ENCODE measurements at regions not wholly inside any gene's neighbourhood (a gene's known extent, or its start where the extent isn't known, plus 50 kb on each side); places are given as distances from the start of the nearest gene placed in this dataset.

DNA sequence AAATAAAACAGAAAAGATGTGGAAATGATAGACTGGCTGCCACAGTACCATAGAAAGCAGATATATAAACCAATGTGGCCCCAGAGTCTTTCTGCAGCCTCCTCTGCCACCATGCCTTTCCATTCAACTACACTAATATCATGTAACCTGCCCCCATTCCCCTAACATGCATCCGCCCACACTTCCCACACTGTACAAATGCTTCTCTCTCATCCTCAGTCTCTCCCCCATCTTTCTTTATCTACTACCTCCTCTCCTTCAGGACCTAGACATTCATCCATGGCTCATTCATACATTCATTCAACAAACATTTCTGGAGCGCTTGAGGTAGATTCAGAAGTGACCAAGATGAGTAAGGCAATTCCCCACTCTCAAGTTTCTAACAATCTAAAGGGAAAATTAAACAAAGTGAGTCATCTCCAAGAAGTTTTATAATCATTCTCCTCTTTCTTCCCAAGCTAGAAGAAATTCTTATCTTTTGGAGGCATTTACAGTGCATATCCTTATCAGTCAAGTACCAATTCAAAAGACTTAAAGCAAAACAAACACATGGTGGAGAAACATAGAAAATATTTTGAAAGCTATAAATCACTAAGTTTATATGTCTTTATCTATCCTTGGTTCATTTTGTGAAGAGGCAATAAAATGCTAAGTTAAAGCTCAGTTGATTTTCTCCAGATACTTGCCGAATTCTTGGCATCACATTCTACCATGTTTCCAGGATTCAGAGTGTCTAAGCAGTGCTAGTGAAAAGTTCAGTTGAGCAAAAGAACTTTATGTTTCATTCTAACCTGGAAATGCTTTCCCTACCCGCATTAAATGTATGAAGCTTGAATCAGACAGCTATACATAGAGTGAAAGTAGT, 70.5 kb upstream of the FRMD6 start:
- H3K4me3 ChIP-seq (ENCODE audit: low read depth, low read length), result no peak overlapping the region
- H3K27me3 ChIP-seq, result no peaks in the 10 kb centered on the region
- no peak for DNase-seq
- H3K4me1 ChIP-seq, result no peaks in the 10 kb centered on the region
- TF ChIP-seq, protein P1, sequence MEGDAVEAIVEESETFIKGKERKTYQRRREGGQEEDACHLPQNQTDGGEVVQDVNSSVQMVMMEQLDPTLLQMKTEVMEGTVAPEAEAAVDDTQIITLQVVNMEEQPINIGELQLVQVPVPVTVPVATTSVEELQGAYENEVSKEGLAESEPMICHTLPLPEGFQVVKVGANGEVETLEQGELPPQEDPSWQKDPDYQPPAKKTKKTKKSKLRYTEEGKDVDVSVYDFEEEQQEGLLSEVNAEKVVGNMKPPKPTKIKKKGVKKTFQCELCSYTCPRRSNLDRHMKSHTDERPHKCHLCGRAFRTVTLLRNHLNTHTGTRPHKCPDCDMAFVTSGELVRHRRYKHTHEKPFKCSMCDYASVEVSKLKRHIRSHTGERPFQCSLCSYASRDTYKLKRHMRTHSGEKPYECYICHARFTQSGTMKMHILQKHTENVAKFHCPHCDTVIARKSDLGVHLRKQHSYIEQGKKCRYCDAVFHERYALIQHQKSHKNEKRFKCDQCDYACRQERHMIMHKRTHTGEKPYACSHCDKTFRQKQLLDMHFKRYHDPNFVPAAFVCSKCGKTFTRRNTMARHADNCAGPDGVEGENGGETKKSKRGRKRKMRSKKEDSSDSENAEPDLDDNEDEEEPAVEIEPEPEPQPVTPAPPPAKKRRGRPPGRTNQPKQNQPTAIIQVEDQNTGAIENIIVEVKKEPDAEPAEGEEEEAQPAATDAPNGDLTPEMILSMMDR (IDR thresholded peaks at IDR 0.05; ENCODE audit: low read depth, low read length), result no peak
- no peaks in the 10 kb centered on the region for H3K9me3 ChIP-seq
- H3K36me3 ChIP-seq, result no peaks in the 10 kb centered on the region

- TF ChIP-seq, protein P1 (IDR thresholded peaks at IDR 0.05; ENCODE audit: low read depth, low read length), result no peak
- Histone ChIP-seq H3K36me3 (no peaks in the 10 kb centered on the region), H3K4me1 (no peaks in the 10 kb centered on the region), H3K9me3 (no peaks in the 10 kb centered on the region), H3K4me3 (ENCODE audit: low read depth, low read length) (no peak overlapping the region), H3K27me3 (no peaks in the 10 kb centered on the region)
- DNase-seq, result no peak
These were observed 69.3 kb upstream of the FRMD6 start for GRCh38 chr14:51582437-51582836.

GRCh38 chr14:51585055-51585454, 66.7 kb upstream of the FRMD6 start:
- Histone ChIP-seq H3K27me3 (no peaks in the 10 kb centered on the region), H3K4me1 (no peaks in the 10 kb centered on the region), H3K4me3 (ENCODE audit: low read depth, low read length) (no peak overlapping the region), H3K9me3 (no peaks in the 10 kb centered on the region), H3K36me3 (no peaks in the 10 kb centered on the region)
- no peak for DNase-seq
- TF ChIP-seq, protein P1 (IDR thresholded peaks at IDR 0.05; ENCODE audit: low read depth, low read length), result no peak

DNA sequence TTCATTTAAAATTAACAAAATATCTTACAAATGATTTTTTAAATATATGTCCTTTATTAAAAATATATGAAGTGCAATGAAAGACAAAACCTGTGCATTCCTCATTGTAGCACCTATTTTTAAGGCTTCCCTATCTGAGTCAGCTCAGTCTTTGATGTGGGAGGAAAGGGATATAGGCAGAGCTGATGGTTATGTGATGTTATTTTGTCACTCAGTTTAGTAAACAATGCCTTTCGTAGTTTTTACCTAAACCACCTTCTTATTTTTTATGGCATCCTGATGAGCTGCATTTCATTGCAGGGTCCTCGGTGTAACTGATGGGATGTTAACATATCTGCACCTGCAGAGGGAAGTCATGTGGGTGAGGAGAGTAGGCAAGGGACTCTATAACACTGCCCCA, 58.9 kb upstream of the FRMD6 start:
- H3K9me3 ChIP-seq, result no peaks in the 10 kb centered on the region
- no peak overlapping the region for H3K4me3 ChIP-seq (ENCODE audit: low read depth, low read length)
- no peaks in the 10 kb centered on the region for H3K4me1 ChIP-seq
- TF ChIP-seq, protein P1 (IDR thresholded peaks at IDR 0.05; ENCODE audit: low read depth, low read length), result no peak
- no peak for DNase-seq
- H3K36me3 ChIP-seq, result no peaks in the 10 kb centered on the region
- H3K27me3 ChIP-seq, result no peaks in the 10 kb centered on the region

DNA sequence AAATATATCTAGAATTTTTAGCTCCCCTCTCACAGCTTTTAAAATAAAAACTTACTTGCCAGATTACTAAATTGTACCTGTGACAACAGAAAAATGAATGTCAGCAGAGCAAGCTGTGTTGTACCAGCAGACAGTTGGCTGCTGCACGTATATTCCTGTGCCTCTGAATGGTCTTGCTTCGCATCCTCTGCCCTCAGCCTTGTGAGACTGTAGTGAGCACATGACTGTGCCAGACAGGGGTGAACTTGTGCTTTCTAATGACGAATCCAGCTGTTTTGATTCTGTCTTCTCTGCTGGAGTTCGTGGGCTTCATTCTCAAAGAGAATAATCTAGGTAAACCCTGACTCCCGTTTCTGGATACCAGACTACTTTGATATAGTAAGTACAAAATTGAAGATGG, 58.3 kb upstream of the FRMD6 start:
- no peaks in the 10 kb centered on the region for H3K36me3 ChIP-seq
- H3K27me3 ChIP-seq, result no peaks in the 10 kb centered on the region
- no peak overlapping the region for H3K4me3 ChIP-seq (ENCODE audit: low read depth, low read length)
- no peaks in the 10 kb centered on the region for H3K9me3 ChIP-seq
- no peaks in the 10 kb centered on the region for H3K4me1 ChIP-seq
- TF ChIP-seq, protein P1 (IDR thresholded peaks at IDR 0.05; ENCODE audit: low read depth, low read length), result no peak
- DNase-seq, result no peak

DNA sequence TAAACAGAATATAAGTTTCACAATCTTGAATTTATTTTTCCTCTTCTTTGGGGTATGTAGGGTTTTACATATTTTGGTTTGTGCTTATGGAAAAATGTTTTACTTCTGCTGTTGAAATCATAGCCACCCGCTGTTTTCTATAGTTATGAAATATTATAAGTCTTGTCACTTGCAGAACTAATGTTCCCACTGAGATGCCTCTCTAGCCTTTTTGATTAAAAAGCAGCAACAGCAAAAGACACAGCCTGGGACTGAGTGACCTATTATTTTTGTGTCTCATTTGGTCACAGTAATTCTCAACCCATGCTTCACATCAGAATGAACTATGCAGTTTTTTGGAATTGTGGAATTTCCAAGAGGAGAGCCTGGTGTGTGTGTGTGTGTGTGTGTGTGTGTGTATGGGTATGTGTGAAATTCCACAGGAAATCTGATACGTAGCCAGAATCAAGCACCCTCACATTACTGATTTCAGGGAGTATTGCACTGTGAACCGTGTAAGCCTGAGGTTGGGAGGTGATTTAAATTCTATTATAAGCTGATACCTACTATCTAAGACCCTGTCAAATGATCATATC, 55.7 kb upstream of the FRMD6 start:
- no peak for DNase-seq
- H3K4me1 ChIP-seq, result no peaks in the 10 kb centered on the region
- no peak overlapping the region for H3K4me3 ChIP-seq (ENCODE audit: low read depth, low read length)
- TF ChIP-seq, protein P1 (IDR thresholded peaks at IDR 0.05; ENCODE audit: low read depth, low read length), result no peak
- no peaks in the 10 kb centered on the region for H3K9me3 ChIP-seq
- H3K36me3 ChIP-seq, result no peaks in the 10 kb centered on the region
- no peaks in the 10 kb centered on the region for H3K27me3 ChIP-seq

Data from BE2C (cell line).